Fibroblast of lung (primary cell): ENCODE measurements at regions not wholly inside any gene's neighbourhood (a gene's known extent, or its start where the extent isn't known, plus 50 kb on each side); places are given as distances from the start of the nearest gene placed in this dataset.

Source experiments
- DNase-seq, 2 donors: peaks; one replicate each; pipeline versions ENCODE4 v3.0.0 to v3.0.0-alpha.2; 2010; ENCODE audit warnings: low read depth in 2 of 2
- H2AFZ ChIP-seq: 2 replicates; pipeline ENCODE4 v1.5.1; 2012; ENCODE audit warnings: low read length, control low read depth, inconsistent platforms
- H3K27ac ChIP-seq: 2 replicates; pipeline ENCODE4 v1.5.1; 2011; ENCODE audit warnings: low read length, control low read depth; ENCODE audit not compliant: insufficient read depth
- H3K27me3 ChIP-seq: 2 replicates; pipeline ENCODE4 v1.5.1; 2011; ENCODE audit warnings: mild to moderate bottlenecking, low read length; ENCODE audit not compliant: control insufficient read depth, insufficient read depth
- H3K36me3 ChIP-seq: 2 replicates; pipeline ENCODE4 v1.5.1; 2011; ENCODE audit warnings: low read length; ENCODE audit not compliant: control insufficient read depth, insufficient read depth
- H3K4me1 ChIP-seq: 2 replicates; pipeline ENCODE4 v1.5.1; 2011; ENCODE audit warnings: low read length; ENCODE audit not compliant: control insufficient read depth, insufficient read depth; ENCODE audit errors: extremely low read depth
- H3K4me2 ChIP-seq: 2 replicates; pipeline ENCODE4 v1.5.1; 2011; ENCODE audit warnings: low read length, control low read depth; ENCODE audit not compliant: insufficient read depth; ENCODE audit errors: extremely low read depth
- H3K4me3 ChIP-seq, 4 experiments: fragments of 200-600 bp in 1 of 4; sonication (generic) in 1 of 4; replicated peaks in 1 of 4; 2 replicates each; pipeline ENCODE4 v1.5.1; 2011 to 2016; ENCODE audit warnings: low read length in 4 of 4, low read depth in 3 of 4, mild to moderate bottlenecking in 3 of 4, control low read depth in 2 of 4, inconsistent platforms in 1 of 4, mixed read lengths in 1 of 4; ENCODE audit not compliant: insufficient read depth in 1 of 4; ENCODE audit errors: control extremely low read depth in 1 of 4
- H3K79me2 ChIP-seq: 2 replicates; pipeline ENCODE4 v1.5.1; 2012; ENCODE audit warnings: mild to moderate bottlenecking, low read length, inconsistent platforms; ENCODE audit not compliant: control insufficient read depth, insufficient read depth
- H3K9ac ChIP-seq: 2 replicates; pipeline ENCODE4 v1.5.1; 2011; ENCODE audit warnings: mild to moderate bottlenecking, low read length, control low read depth; ENCODE audit not compliant: insufficient read depth
- H3K9me3 ChIP-seq: 2 replicates; pipeline ENCODE4 v1.5.1; 2012; ENCODE audit warnings: low read depth, low read length; ENCODE audit not compliant: control insufficient read depth, insufficient read depth
- H4K20me1 ChIP-seq: 2 replicates; pipeline ENCODE4 v1.5.1; 2011; ENCODE audit warnings: low read length; ENCODE audit not compliant: control insufficient read depth, insufficient read depth; ENCODE audit errors: extremely low read depth
- EZH2 ChIP-seq: IDR thresholded peaks from 2 replicates; pipeline ENCODE4 v1.5.1; 2012; ENCODE audit warnings: low read length, control low read depth, mild to moderate bottlenecking; ENCODE audit errors: missing control alignments
- TF ChIP-seq, protein P1 (sequence below), 2 donors: IDR thresholded peaks in 1 of 2; conservative IDR thresholded peaks in 1 of 2; 1 replicate in 1 of 2; 2 replicates in 1 of 2; pipeline ENCODE4 v1.5.1; 2011 to 2012; ENCODE audit warnings: low read length in 2 of 2, control low read depth in 1 of 2, inconsistent platforms in 1 of 2, low read depth in 1 of 2, mild to moderate bottlenecking in 1 of 2

- Histone ChIP-seq H3K27ac (no peak overlapping the region), H2AFZ (no peak overlapping the region), H3K79me2 (no peaks in the 10 kb centered on the region), H3K4me3 (no peak overlapping the region), H3K4me1 (no peaks in the 10 kb centered on the region), H3K9me3 (no peaks in the 10 kb centered on the region), H4K20me1 (no peaks in the 10 kb centered on the region), H3K36me3 (no peaks in the 10 kb centered on the region), H3K27me3 (no peaks in the 10 kb centered on the region), H3K9ac (no peak overlapping the region), H3K4me2 (no peak overlapping the region)
- peak in 1 of 2 donors; percentile 20 for DNase-seq
- TF ChIP-seq EZH2, result no peak
- TF ChIP-seq, protein P1, sequence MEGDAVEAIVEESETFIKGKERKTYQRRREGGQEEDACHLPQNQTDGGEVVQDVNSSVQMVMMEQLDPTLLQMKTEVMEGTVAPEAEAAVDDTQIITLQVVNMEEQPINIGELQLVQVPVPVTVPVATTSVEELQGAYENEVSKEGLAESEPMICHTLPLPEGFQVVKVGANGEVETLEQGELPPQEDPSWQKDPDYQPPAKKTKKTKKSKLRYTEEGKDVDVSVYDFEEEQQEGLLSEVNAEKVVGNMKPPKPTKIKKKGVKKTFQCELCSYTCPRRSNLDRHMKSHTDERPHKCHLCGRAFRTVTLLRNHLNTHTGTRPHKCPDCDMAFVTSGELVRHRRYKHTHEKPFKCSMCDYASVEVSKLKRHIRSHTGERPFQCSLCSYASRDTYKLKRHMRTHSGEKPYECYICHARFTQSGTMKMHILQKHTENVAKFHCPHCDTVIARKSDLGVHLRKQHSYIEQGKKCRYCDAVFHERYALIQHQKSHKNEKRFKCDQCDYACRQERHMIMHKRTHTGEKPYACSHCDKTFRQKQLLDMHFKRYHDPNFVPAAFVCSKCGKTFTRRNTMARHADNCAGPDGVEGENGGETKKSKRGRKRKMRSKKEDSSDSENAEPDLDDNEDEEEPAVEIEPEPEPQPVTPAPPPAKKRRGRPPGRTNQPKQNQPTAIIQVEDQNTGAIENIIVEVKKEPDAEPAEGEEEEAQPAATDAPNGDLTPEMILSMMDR (conservative IDR thresholded peaks at IDR 0.05 in 1 of 2, IDR thresholded peaks at IDR 0.05 in 1 of 2; ENCODE audit: low read depth in 1 of 2, low read length in 2 of 2), result no peak
Measured at GRCh38 chr15:50825946-50826345, 60.4 kb upstream of the SPPL2A start.

GRCh38 chr15:50824514-50824913 lies 59.0 kb upstream of the SPPL2A start:
- Histone ChIP-seq H3K27me3 (no peaks in the 10 kb centered on the region), H3K9me3 (no peaks in the 10 kb centered on the region), H3K4me2 (no peak overlapping the region), H3K27ac (no peak overlapping the region), H3K79me2 (no peaks in the 10 kb centered on the region), H2AFZ (no peak overlapping the region), H3K4me1 (no peaks in the 10 kb centered on the region), H3K36me3 (no peaks in the 10 kb centered on the region), H3K4me3 (no peak overlapping the region), H4K20me1 (no peaks in the 10 kb centered on the region), H3K9ac (no peak overlapping the region)
- peak in 1 of 2 donors; percentile 50 for DNase-seq
- TF ChIP-seq, protein P1 (conservative IDR thresholded peaks at IDR 0.05 in 1 of 2, IDR thresholded peaks at IDR 0.05 in 1 of 2; ENCODE audit: low read depth in 1 of 2, low read length in 2 of 2), result no peak
- no peak for TF ChIP-seq EZH2

GRCh38 chr15:50823281-50823680 lies 57.8 kb upstream of the SPPL2A start:
- no peak overlapping the region for H3K4me2 ChIP-seq
- no peaks in the 10 kb centered on the region for H3K36me3 ChIP-seq
- no peak overlapping the region for H2AFZ ChIP-seq
- H3K27me3 ChIP-seq, result no peaks in the 10 kb centered on the region
- no peaks in the 10 kb centered on the region for H3K9me3 ChIP-seq
- H4K20me1 ChIP-seq, result no peaks in the 10 kb centered on the region
- no peak overlapping the region for H3K9ac ChIP-seq
- H3K4me1 ChIP-seq, result no peaks in the 10 kb centered on the region
- H3K4me3 ChIP-seq, result no peak overlapping the region
- TF ChIP-seq EZH2, result no peak
- TF ChIP-seq, protein P1 (conservative IDR thresholded peaks at IDR 0.05 in 1 of 2, IDR thresholded peaks at IDR 0.05 in 1 of 2; ENCODE audit: low read depth in 1 of 2, low read length in 2 of 2), result no peak
- no peak overlapping the region for H3K27ac ChIP-seq
- DNase-seq, result no peak
- no peaks in the 10 kb centered on the region for H3K79me2 ChIP-seq
